Caco-2 (cell line): ENCODE measurements at regions not wholly inside any gene's neighbourhood (a gene's known extent, or its start where the extent isn't known, plus 50 kb on each side); places are given as distances from the start of the nearest gene placed in this dataset.

ENCODE experiments used
- BruUV-seq: library from RNA; stranded (reverse); fragments of 400-500 nt; replicated peaks from 2 replicates; lab custom pipeline; 2021; lab: Mats Ljungman, UMichigan
- CTCF ChIA-PET: fragments of 300-600 bp; sonication (Branson Sonifier 250); formaldehyde crosslinking; loops from one replicate; lab custom pipeline; 2022; ENCODE audit warnings: antibody characterized with exemption; lab: Charles Lee
- POLR2A ChIA-PET: fragments of 300-600 bp; sonication (Branson Sonifier 250); formaldehyde crosslinking; loops from one replicate; lab custom pipeline; 2022; ENCODE audit warnings: antibody characterized with exemption; lab: Charles Lee
- DNase-seq, 2 experiments: peaks; one replicate each; pipeline versions ENCODE4 v3.0.0 to v3.0.0-alpha.2; 2020 to 2022
- H3K27me3 ChIP-seq: replicated peaks from 2 replicates; pipeline ENCODE4 v1.6.0; 2011; ENCODE audit warnings: low read length; ENCODE audit not compliant: control insufficient read depth, insufficient read depth
- H3K36me3 ChIP-seq: 2 replicates; pipeline ENCODE4 v1.5.1; 2011; ENCODE audit warnings: low read length; ENCODE audit not compliant: control insufficient read depth, insufficient read depth
- H3K4me1 ChIP-seq: fragments of 250-450 bp; sonication (Bioruptor Pico); 2 replicates; pipeline ENCODE4 v1.5.1; 2020; ENCODE audit warnings: mild to moderate bottlenecking
- H3K4me3 ChIP-seq: 2 replicates; pipeline ENCODE4 v1.5.1; 2011; ENCODE audit warnings: low read depth, mild to moderate bottlenecking, control low read depth, low read length
- H3K9me3 ChIP-seq: fragments of 250-450 bp; sonication (Bioruptor Pico); 2 replicates; pipeline ENCODE4 v1.5.1; 2020; ENCODE audit warnings: mild to moderate bottlenecking, moderate library complexity
- H3K27ac Mint-ChIP-seq: one replicate; pipeline ENCODE4 v1.8.0; 2022; ENCODE audit warnings: mixed read lengths; ENCODE audit not compliant: unreplicated experiment
- H3K27me3 Mint-ChIP-seq: one replicate; pipeline ENCODE4 v1.8.0; 2022; ENCODE audit warnings: mixed read lengths; ENCODE audit not compliant: insufficient read depth, unreplicated experiment
- H3K36me3 Mint-ChIP-seq: one replicate; pipeline ENCODE4 v1.8.0; 2022; ENCODE audit warnings: mild to moderate bottlenecking, mixed read lengths; ENCODE audit not compliant: insufficient read depth, unreplicated experiment
- H3K4me1 Mint-ChIP-seq: one replicate; pipeline ENCODE4 v1.8.0; 2022; ENCODE audit warnings: low read depth, mixed read lengths; ENCODE audit not compliant: unreplicated experiment
- H3K4me3 Mint-ChIP-seq: one replicate; pipeline ENCODE4 v1.8.0; 2022; ENCODE audit warnings: mild to moderate bottlenecking, moderate library complexity, mixed read lengths; ENCODE audit not compliant: unreplicated experiment
- H3K9me3 Mint-ChIP-seq: one replicate; pipeline ENCODE4 v1.8.0; 2022; ENCODE audit warnings: mixed read lengths; ENCODE audit not compliant: unreplicated experiment
- CTCF ChIP-seq, 2 experiments: fragments of 200-600 bp in 1 of 2; IDR thresholded peaks; 1 replicate in 1 of 2; 2 replicates in 1 of 2; pipeline versions ENCODE4 v1.5.1 to v1.8.0; 2011 to 2022; ENCODE audit warnings: antibody characterized with exemption in 1 of 2, control low read depth in 1 of 2, inconsistent platforms in 1 of 2, low read depth in 1 of 2, low read length in 1 of 2, mild to moderate bottlenecking in 1 of 2, moderate library complexity in 1 of 2; ENCODE audit not compliant: insufficient read depth in 1 of 2, severe bottlenecking in 1 of 2, unreplicated experiment in 1 of 2
- intact Hi-C: fragments of 100-400 bp; cut with micrococcal nuclease; formaldehyde crosslinking; loops from one replicate; pipeline ENCODE4 v1.10.0; 2022; ENCODE audit not compliant: unreplicated experiment

GRCh38 chr11:33574331-33574730 lies 126.3 kb downstream of the C11orf91 start:
- no peaks in the 10 kb centered on the region for H3K36me3 ChIP-seq
- H3K9me3 ChIP-seq = 0 out of 2 replicates have a peak, but pooled peaks cover 6% of the 10 kb centered on the region
- Mint-ChIP-seq H3K4me1 (no peaks in the 10 kb centered on the region), H3K27me3 (peaks cover 7% of the 10 kb centered on the region), H3K27ac (no peak overlapping the region), H3K36me3 (no peaks in the 10 kb centered on the region), H3K9me3 (no peaks in the 10 kb centered on the region), H3K4me3 (no peak overlapping the region)
- BruUV-seq = no TSS peak
- H3K27me3 ChIP-seq = peaks cover 2% of the 10 kb centered on the region
- CTCF ChIA-PET = no interaction called here
- H3K4me1 ChIP-seq = no peaks in the 10 kb centered on the region
- no peak for DNase-seq
- TF ChIP-seq CTCF (IDR thresholded peaks at IDR 0.05; ENCODE audit: insufficient read depth in 1 of 2, low read depth in 1 of 2, low read length in 1 of 2, severe bottlenecking in 1 of 2, unreplicated experiment in 1 of 2) = no peak
- no peak overlapping the region for H3K4me3 ChIP-seq
- POLR2A ChIA-PET = no interaction called here
- intact Hi-C loops = no loop called here

GRCh38 chr11:33569333-33569732 lies 131.3 kb downstream of the C11orf91 start:
- Histone ChIP-seq H3K9me3 (0 out of 2 replicates have a peak, but pooled peaks cover 6% of the 10 kb centered on the region), H3K4me3 (no peak overlapping the region), H3K4me1 (no peaks in the 10 kb centered on the region), H3K36me3 (no peaks in the 10 kb centered on the region; the same call in 1 of the 2 replicates), H3K27me3 (no peaks in the 10 kb centered on the region)
- Mint-ChIP-seq H3K9me3 (no peaks in the 10 kb centered on the region), H3K27me3 (peaks cover 21% of the 10 kb centered on the region), H3K4me3 (no peak overlapping the region), H3K36me3 (no peaks in the 10 kb centered on the region), H3K27ac (no peak overlapping the region), H3K4me1 (no peaks in the 10 kb centered on the region)
- ChIA-PET POLR2A (no interaction called here), CTCF (no interaction called here)
- intact Hi-C loops = no loop called here
- no peak for DNase-seq
- TF ChIP-seq CTCF (IDR thresholded peaks at IDR 0.05; ENCODE audit: insufficient read depth in 1 of 2, low read depth in 1 of 2, low read length in 1 of 2, severe bottlenecking in 1 of 2, unreplicated experiment in 1 of 2) = no peak
- no TSS peak for BruUV-seq

- DNase-seq = no peak
- Mint-ChIP-seq H3K9me3 (no peaks in the 10 kb centered on the region), H3K4me3 (no peak overlapping the region), H3K27me3 (peaks cover 26% of the 10 kb centered on the region), H3K36me3 (no peaks in the 10 kb centered on the region), H3K4me1 (no peaks in the 10 kb centered on the region), H3K27ac (no peak overlapping the region)
- ChIA-PET CTCF (no interaction called here), POLR2A (no interaction called here)
- no peaks in the 10 kb centered on the region for H3K4me1 ChIP-seq
- TF ChIP-seq CTCF (IDR thresholded peaks at IDR 0.05; ENCODE audit: insufficient read depth in 1 of 2, low read depth in 1 of 2, low read length in 1 of 2, severe bottlenecking in 1 of 2, unreplicated experiment in 1 of 2) = no peak
- no peaks in the 10 kb centered on the region for H3K9me3 ChIP-seq
- no TSS peak for BruUV-seq
- H3K27me3 ChIP-seq = no peaks in the 10 kb centered on the region
- intact Hi-C loops = no loop called here
- H3K36me3 ChIP-seq = no peaks in the 10 kb centered on the region; the same call in 1 of the 2 replicates
- H3K4me3 ChIP-seq = no peak overlapping the region
Observed at GRCh38 chr11:33567004-33567403, 133.6 kb downstream of the C11orf91 start.
